Loucy (cell line): ENCODE measurements at regions not wholly inside any gene's neighbourhood (a gene's known extent, or its start where the extent isn't known, plus 50 kb on each side); places are given as distances from the start of the nearest gene placed in this dataset.

Experiments used
- EZH2phosphoT487 ChIP-seq: fragments of 200-600 bp; IDR thresholded peaks from 2 replicates; pipeline ENCODE4 v1.6.1; 2018; ENCODE audit warnings: antibody characterized with exemption, mild to moderate bottlenecking, moderate library complexity, borderline replicate concordance
- TF ChIP-seq, protein P1 (sequence below): fragments of 200-600 bp; sonication (generic); conservative IDR thresholded peaks from 2 replicates; pipeline ENCODE4 v1.5.1; 2014; ENCODE audit warnings: mild to moderate bottlenecking, antibody characterized with exemption, low read length

DNA sequence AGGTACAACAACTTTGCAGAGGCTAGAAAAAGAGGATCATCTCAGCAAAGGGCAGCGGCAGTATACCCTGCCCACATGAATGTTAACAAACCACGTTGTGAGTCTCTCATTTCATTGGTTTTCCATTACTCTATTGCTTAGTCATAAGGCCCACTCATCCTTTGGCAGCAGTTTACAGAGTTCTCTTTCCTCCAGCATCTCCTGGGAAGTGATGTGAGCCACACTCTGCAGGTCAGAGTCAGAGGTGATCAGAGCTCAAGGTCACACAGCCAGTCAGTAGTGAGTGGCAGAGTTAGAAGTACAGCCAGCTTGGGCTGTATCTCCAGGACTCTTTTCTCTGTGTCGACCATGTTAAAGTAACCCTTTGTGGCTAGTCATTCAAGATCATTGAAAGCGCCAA lies 599.6 kb upstream of the GRAMD2B start:
- TF ChIP-seq, protein P1, sequence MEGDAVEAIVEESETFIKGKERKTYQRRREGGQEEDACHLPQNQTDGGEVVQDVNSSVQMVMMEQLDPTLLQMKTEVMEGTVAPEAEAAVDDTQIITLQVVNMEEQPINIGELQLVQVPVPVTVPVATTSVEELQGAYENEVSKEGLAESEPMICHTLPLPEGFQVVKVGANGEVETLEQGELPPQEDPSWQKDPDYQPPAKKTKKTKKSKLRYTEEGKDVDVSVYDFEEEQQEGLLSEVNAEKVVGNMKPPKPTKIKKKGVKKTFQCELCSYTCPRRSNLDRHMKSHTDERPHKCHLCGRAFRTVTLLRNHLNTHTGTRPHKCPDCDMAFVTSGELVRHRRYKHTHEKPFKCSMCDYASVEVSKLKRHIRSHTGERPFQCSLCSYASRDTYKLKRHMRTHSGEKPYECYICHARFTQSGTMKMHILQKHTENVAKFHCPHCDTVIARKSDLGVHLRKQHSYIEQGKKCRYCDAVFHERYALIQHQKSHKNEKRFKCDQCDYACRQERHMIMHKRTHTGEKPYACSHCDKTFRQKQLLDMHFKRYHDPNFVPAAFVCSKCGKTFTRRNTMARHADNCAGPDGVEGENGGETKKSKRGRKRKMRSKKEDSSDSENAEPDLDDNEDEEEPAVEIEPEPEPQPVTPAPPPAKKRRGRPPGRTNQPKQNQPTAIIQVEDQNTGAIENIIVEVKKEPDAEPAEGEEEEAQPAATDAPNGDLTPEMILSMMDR = no peak
- no peak for TF ChIP-seq EZH2phosphoT487
